HUES48 (cell line): ENCODE measurements at regions not wholly inside any gene's neighbourhood (a gene's known extent, or its start where the extent isn't known, plus 50 kb on each side); places are given as distances from the start of the nearest gene placed in this dataset.

Source experiments
- H3K27ac ChIP-seq: one replicate; pipeline ENCODE4 v1.7.0; 2013; ENCODE audit warnings: low read depth, low read length, inconsistent platforms
- H3K27me3 ChIP-seq: 2 replicates; pipeline ENCODE4 v1.6.1; 2013; ENCODE audit warnings: mild to moderate bottlenecking, low read length; ENCODE audit not compliant: control insufficient read depth, insufficient read depth
- H3K36me3 ChIP-seq: 2 replicates; pipeline ENCODE4 v1.6.1; 2013; ENCODE audit warnings: low read length; ENCODE audit not compliant: control insufficient read depth, insufficient read depth
- H3K4me1 ChIP-seq: 2 replicates; pipeline ENCODE4 v1.6.1; 2013; ENCODE audit warnings: mild to moderate bottlenecking, low read length; ENCODE audit not compliant: control insufficient read depth, insufficient read depth
- H3K4me3 ChIP-seq: 2 replicates; pipeline ENCODE4 v1.5.1; 2013; ENCODE audit warnings: mild to moderate bottlenecking, low read depth, low read length
- H3K9ac ChIP-seq: 2 replicates; pipeline ENCODE4 v1.6.1; 2013; ENCODE audit warnings: mild to moderate bottlenecking, low read depth, low read length, moderate library complexity
- H3K9me3 ChIP-seq: 2 replicates; pipeline ENCODE4 v1.6.1; 2013; ENCODE audit warnings: low read length; ENCODE audit not compliant: control insufficient read depth, insufficient read depth

DNA sequence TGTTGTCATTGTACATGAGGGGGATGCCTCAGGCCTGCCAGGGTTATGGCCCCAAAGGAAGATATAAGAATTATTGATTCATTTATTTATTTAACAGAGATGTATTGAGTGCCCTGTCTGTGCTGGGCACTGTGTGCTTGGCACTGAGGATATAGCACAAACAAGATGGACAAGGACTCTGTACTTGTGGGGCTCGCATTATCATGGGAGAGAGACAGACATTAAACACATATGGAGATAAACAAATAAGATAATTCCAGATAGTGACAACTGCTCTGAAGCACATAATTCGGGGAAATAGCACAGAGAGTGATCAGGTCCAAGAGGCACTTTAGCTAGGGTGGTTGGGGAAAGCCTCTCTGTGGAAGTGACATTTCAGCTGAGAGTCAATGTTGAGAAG lies 119.8 kb upstream of the ARHGAP20 start:
- Histone ChIP-seq H3K4me3 (no peak overlapping the region), H3K9me3 (no peaks in the 10 kb centered on the region), H3K36me3 (no peaks in the 10 kb centered on the region), H3K4me1 (0 out of 2 replicates have a peak, but pooled peaks cover 8% of the 10 kb centered on the region), H3K27ac (no peak overlapping the region), H3K9ac (no peak overlapping the region), H3K27me3 (no peaks in the 10 kb centered on the region)

GRCh38 chr11:110830747-110831146 lies 118.5 kb upstream of the ARHGAP20 start:
- no peaks in the 10 kb centered on the region for H3K27me3 ChIP-seq
- H3K9ac ChIP-seq = no peak overlapping the region
- H3K4me1 ChIP-seq = 0 out of 2 replicates have a peak, but pooled peaks cover 8% of the 10 kb centered on the region
- no peak overlapping the region for H3K4me3 ChIP-seq
- H3K9me3 ChIP-seq = no peaks in the 10 kb centered on the region
- no peaks in the 10 kb centered on the region for H3K36me3 ChIP-seq
- H3K27ac ChIP-seq = no peak overlapping the region

- 0 out of 2 replicates have a peak, but pooled peaks cover 8% of the 10 kb centered on the region for H3K4me1 ChIP-seq
- no peak overlapping the region for H3K9ac ChIP-seq
- no peaks in the 10 kb centered on the region for H3K36me3 ChIP-seq
- no peak overlapping the region for H3K4me3 ChIP-seq
- no peaks in the 10 kb centered on the region for H3K9me3 ChIP-seq
- H3K27ac ChIP-seq = no peak overlapping the region
- H3K27me3 ChIP-seq = no peaks in the 10 kb centered on the region
These were observed 118.1 kb upstream of the ARHGAP20 start for GRCh38 chr11:110830344-110830743.

DNA sequence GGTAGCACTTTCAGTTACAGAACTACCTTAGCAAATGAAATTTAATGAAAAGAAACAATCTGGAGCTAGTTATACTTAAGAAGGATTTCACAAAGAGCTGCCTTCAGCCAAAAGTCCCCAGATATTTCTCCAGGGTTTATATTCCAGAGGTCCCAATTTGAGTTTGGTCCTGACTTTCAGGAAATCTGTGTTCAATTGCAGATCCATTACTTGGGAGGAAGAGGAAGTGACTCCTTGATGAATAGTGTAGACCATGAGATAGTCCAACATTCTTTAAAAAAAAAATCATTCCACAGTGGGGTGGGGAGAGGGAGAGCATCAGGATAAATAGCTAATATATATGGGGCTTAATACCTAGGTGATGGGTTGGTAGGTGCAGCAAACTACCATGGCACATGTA lies 117.6 kb upstream of the ARHGAP20 start:
- Histone ChIP-seq H3K36me3 (no peaks in the 10 kb centered on the region), H3K9ac (no peak overlapping the region), H3K4me3 (no peak overlapping the region), H3K4me1 (0 out of 2 replicates have a peak, but pooled peaks cover 8% of the 10 kb centered on the region), H3K9me3 (no peaks in the 10 kb centered on the region), H3K27ac (no peak overlapping the region), H3K27me3 (no peaks in the 10 kb centered on the region)

GRCh38 chr11:110828086-110828485 lies 115.8 kb upstream of the ARHGAP20 start:
- no peaks in the 10 kb centered on the region for H3K27me3 ChIP-seq
- 0 out of 2 replicates have a peak, but pooled peaks cover 8% of the 10 kb centered on the region for H3K4me1 ChIP-seq
- H3K4me3 ChIP-seq = no peak overlapping the region
- no peak overlapping the region for H3K9ac ChIP-seq
- H3K36me3 ChIP-seq = no peaks in the 10 kb centered on the region
- H3K9me3 ChIP-seq = no peaks in the 10 kb centered on the region
- no peak overlapping the region for H3K27ac ChIP-seq

DNA sequence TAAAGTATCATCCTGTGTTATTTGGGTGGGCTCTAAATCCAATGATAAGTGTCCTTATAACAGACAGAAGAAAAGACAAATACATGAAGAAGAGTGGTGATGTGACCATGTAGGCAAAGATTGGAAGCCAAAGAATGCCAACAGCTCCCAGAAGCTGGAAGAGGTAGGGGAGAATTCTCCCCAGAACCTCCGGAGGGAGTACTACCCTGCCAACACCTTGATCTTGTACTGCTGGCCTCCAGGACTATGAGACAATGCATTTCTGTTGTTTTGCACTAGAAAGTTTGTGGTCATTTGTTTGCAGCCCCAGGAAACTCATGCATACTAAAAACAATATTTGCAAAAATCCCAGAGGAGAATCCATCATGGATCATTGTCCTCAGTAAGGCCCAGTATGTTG lies 115.0 kb upstream of the ARHGAP20 start:
- Histone ChIP-seq H3K4me1 (0 out of 2 replicates have a peak, but pooled peaks cover 8% of the 10 kb centered on the region), H3K9ac (no peak overlapping the region), H3K27me3 (no peaks in the 10 kb centered on the region), H3K9me3 (no peaks in the 10 kb centered on the region), H3K4me3 (no peak overlapping the region), H3K36me3 (no peaks in the 10 kb centered on the region), H3K27ac (no peak overlapping the region)

DNA sequence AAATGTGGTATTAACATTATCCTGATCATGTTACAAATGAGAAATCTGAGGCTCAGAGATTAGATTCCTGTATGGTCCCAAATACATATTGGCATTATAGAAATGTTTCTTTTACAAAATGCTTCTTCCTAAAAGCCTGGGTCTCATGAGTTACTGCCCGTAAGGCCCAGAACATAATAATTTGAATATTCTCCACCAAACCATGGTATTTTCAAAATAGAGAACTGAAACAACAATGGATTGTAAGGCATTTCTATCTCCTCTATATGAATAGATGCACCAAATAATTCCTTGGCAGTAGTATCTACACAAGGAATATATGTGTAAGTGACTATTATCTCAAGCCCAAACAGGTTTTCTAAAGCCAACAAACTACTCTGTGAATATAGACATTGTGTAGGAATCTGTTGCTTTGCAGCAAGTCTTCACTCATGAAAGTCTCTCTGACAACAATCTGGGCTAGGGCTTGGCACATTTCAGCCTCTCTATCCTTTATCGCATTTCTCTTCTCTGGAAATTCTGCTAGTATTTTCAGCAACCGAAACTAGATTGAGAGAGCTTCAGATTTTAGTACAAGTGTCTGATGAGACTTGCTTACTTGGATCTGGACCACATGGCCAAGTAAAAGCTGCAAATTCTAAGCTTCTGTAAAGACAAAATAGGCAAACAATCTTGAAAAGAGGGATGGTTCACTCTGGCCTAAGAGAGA lies 112.8 kb upstream of the ARHGAP20 start:
- Histone ChIP-seq H3K9me3 (no peaks in the 10 kb centered on the region), H3K4me3 (no peak overlapping the region), H3K27ac (no peak overlapping the region), H3K4me1 (0 out of 2 replicates have a peak, but pooled peaks cover 5% of the 10 kb centered on the region), H3K9ac (no peak overlapping the region), H3K27me3 (no peaks in the 10 kb centered on the region), H3K36me3 (no peaks in the 10 kb centered on the region)

DNA sequence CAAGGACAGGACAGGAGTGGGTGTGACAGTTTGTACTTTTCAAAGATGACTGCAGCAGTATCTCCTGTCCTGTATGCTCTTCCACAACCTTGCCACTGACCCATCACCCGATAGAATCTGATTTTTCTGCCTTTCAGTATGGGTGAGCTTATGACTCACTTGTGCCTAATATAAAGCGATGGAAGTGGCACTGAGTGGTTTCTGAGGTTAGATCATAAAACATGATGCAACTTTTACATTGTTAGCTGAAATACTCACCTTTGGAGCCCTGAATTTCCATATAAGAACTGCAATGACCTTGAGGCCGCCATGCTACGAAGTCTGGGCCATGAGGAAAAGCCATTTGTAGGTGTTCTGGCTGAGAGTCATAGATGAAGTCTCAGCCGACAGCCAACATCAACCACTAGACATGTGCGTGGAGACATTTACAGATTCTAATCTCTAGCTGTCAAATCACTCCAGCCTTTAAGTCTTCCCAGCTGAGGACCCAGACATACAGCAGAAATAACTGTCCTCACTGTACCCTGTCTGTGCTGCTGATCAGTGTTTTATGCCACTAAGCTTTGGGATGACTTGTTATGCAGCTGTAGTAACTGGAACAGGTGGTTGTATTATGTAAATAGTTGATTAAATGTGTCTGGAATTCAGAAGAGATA lies 105.9 kb upstream of the ARHGAP20 start:
- H3K9me3 ChIP-seq = no peaks in the 10 kb centered on the region
- H3K36me3 ChIP-seq = no peaks in the 10 kb centered on the region
- no peaks in the 10 kb centered on the region for H3K27me3 ChIP-seq
- no peaks in the 10 kb centered on the region for H3K4me1 ChIP-seq
- no peak overlapping the region for H3K4me3 ChIP-seq
- no peak overlapping the region for H3K9ac ChIP-seq
- H3K27ac ChIP-seq = no peak overlapping the region

DNA sequence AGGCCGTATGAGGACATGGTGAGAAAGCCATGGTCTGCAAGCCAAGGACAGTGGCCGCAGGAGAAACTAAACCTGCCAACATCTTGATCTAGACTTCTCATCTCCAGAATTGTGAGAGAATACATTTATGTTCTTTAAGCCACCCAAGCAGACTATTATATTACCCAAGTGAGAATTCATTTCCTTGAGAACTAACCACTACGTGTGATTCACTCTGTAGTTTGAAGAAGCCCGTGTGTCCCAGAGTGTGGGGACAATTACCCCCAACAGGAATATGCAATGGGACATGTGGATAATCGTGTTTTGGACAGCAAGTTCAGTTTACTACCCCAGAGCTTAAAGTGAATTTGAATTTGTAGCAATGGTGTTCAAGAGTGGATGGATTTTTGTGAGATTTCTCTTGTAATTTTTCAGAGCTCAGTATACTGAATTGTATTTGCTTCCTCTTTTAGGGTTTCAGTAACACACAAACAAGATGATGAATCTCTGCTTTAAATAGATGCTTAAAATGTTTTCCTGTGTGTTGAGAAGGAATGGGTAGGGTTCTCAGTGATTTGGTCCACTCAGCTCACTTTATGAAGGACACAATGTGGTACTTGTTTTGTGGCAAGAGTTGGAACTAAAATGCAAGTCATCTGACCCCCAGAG lies 100.0 kb upstream of the ARHGAP20 start:
- H3K9ac ChIP-seq = no peak overlapping the region
- no peaks in the 10 kb centered on the region for H3K9me3 ChIP-seq
- no peak overlapping the region for H3K27ac ChIP-seq

GRCh38 chr11:110809417-110810199 lies 97.4 kb upstream of the ARHGAP20 start:
- Histone ChIP-seq H3K4me1 (no peaks in the 10 kb centered on the region), H3K4me3 (no peak overlapping the region), H3K27ac (no peak overlapping the region), H3K27me3 (no peaks in the 10 kb centered on the region), H3K36me3 (no peaks in the 10 kb centered on the region), H3K9me3 (no peaks in the 10 kb centered on the region), H3K9ac (no peak overlapping the region)

More for the DNA sequence above, 100.0 kb upstream of the ARHGAP20 start:
- Histone ChIP-seq H3K27me3 (no peaks in the 10 kb centered on the region), H3K4me1 (no peaks in the 10 kb centered on the region), H3K36me3 (no peaks in the 10 kb centered on the region), H3K4me3 (no peak overlapping the region)
